RKO (cell line): ENCODE measurements at regions not wholly inside any gene's neighbourhood (a gene's known extent, or its start where the extent isn't known, plus 50 kb on each side); places are given as distances from the start of the nearest gene placed in this dataset.
"Not testable (repeated sequence)": the region's sequence is repeated elsewhere in the genome, so short reads cannot be mapped to it uniquely, and the experiment has no call there.

Experiments used
- DNase-seq: peaks from one replicate; pipeline ENCODE4 v3.0.0-alpha.2; 2016; ENCODE audit warnings: low spot score

DNA sequence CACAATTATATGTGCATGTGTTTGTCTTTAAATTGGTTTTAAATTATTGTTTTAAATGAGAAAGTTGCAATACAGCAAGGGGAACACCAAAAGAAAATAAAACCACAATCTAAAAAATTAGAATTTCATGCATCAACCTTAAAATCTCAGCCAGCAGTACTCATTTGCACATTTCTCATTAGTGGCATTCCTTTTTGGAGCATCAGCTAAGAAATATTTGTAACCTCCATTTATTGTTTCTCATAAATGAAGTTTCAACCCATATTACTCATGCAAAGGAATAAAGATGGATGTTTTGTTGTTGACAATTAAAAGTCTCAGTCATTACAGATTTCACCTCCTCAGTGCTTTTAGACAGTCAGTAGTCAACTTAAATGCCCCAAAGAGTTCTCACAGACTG, 160.1 kb downstream of the TBX15 start:
- no peak for DNase-seq

DNA sequence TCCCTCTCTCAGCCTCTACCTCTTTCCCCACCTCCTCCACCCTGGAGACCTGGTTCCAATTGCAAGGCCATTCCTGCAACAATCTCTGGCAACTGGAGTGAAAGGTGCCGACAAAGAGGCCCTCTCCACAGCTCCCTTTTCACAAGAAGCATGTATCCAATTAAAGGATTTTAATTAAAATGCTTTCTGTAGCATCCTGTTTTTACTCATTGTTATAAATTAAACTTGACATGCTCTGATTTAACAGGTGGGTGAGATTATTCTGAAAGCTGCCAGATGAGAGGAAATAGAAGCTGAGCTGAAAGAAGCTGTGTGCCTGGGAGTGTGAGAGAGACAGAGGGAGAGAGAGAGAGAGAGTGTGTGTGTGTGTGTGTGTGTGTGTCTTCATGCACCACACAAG, 160.5 kb downstream of the TBX15 start:
- DNase-seq, result no peak

DNA sequence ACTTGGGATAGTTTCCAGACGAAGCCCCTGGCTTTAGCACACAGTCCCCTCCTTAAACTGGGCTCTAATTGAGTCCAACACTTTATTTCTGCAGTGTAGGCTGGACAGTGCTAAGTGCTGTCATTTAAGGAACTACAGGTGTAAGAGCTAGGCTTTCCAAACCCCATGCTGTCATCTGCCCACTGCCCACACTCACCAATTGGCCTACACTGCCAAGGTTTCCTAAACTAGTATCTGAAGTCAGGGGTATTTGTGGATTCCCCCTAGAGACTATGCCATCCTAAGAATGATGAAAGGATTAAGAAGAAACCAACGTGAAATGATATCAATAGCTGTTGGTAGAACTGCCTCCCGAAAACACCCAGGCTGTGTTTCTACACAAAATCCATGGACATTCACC, 160.9 kb downstream of the TBX15 start:
- DNase-seq, result no peak

GRCh38 chr1:118826669-118827068, 161.5 kb downstream of the TBX15 start:
- no peak for DNase-seq

GRCh38 chr1:118825619-118826018, 162.5 kb downstream of the TBX15 start:
- no peak for DNase-seq

GRCh38 chr1:118821801-118822200, 166.3 kb downstream of the TBX15 start:
- no peak for DNase-seq

DNA sequence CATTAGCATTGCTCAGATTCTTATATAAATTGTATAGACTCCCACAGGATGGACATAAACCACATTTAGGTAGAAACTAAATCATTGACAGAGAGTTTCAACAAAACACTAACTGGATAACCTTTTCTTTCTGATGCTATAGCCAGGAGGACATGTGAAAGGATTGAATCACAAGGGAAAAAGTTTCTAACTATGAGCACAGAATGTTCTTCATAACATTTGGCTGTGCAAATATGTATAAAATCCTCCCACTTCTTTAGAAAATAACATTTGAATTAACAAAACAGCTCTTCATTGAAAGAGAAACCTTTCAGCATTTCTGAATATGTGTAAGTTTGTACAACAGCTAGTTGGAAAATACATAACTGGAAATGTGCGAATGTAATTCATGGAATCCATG, 167.3 kb downstream of the TBX15 start:
- DNase-seq, result no peak

- DNase-seq, result no peak
These were observed 172.2 kb downstream of the TBX15 start for GRCh38 chr1:118815909-118816308.

GRCh38 chr1:118812555-118812954, 175.6 kb downstream of the TBX15 start:
- no peak for DNase-seq

DNA sequence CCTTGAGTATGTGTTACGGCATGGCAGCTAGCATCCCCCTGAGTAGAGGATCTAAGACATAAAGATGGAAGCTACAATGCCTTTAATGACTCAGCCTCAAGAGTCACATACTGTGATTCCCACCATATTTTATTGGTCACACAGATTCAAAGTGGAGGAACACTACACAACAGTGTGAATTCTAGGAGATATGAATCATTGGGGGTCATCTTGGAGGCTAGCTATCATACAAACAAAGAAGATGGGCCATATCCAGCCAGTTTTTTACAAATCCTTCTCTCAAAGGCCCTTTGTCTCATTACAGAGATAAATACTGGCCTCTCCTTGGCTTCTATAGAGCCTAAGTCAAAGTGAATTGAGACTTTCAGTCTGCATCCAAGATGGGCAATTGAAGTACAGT, 177.0 kb downstream of the TBX15 start:
- no peak for DNase-seq

- no peak for DNase-seq
These were observed 178.6 kb downstream of the TBX15 start for GRCh38 chr1:118809586-118809985.

DNA sequence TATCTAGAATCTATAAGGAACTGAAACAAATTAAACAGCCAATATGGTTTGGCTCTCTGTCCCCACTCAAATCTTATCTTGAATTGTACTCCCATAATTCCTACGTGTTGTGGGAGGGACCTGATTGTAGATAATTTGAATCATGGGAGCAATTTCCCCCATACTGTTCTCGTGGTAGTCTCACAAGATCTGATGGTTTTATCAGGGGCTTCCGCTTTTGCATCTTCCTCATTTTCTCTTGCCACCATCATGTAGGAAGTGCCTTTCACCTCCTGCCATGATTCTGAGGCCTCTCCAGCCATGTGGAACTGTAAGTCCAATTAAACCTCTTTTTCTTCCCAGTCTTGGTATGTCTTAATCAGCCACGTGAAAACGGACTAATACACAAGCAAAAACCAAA, 185.0 kb downstream of the TBX15 start:
- not testable (repeated sequence) for DNase-seq

GRCh38 chr1:118791094-118791691, 196.9 kb downstream of the TBX15 start:
- DNase-seq, result no peak

- no peak for DNase-seq
These were observed 199.7 kb downstream of the TBX15 start for GRCh38 chr1:118788463-118788862.

DNA sequence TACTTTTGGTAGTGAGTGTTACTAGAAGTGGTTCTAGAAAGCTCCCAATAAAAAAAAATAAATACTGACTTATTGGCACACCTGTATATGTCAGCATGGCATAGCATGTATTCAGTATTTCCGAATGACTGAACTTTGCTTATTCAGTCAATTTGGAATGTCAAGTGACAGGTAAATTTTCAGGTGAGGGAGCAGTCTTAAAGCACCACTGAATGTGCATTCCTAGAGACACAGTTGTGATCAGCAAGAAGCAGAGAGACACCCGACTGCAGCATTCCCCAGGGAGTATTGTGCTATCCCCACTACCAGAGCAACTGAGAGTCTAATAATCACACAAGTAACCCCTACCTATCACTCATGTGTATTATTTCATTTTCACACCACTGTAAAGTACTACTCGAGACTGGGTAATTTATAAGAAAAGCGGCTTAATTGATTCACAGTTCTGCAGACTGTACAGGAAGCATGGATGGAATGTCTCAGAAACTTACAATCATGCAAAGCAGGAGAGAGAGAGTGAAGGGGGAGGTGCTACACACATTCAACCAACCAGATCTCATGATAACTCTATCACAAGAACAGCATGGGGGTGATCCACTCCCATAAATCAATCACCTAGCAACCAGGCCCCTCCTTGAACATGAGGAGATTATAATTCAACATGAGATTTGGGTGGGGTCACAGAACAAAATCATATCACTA, 201.5 kb downstream of the TBX15 start:
- no peak for DNase-seq

GRCh38 chr1:118785246-118785645, 202.9 kb downstream of the TBX15 start:
- no peak for DNase-seq

GRCh38 chr1:118783095-118783758, 204.9 kb downstream of the TBX15 start:
- DNase-seq, result no peak

DNA sequence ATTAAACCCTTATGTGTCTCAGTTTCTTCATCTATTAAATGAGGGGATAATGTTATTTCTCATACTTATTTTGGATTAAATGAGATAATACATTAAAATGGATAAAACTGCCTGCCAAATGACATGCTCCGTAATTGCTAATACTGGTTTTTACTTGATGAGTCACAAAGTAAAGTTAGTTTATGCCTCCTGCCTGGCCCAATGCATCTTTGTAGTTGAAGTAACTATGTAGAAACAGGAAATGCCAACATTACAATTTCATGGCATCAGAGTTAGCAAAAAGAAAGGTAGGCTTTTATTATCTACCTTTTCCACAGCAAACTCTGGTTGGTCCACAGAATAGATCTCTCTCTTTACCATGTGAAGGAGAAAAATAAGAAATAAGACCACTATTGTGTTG, 214.5 kb downstream of the TBX15 start:
- no peak for DNase-seq

GRCh38 chr1:118767971-118768370, 220.2 kb downstream of the TBX15 start:
- DNase-seq, result no peak

GRCh38 chr1:118753976-118754375, 234.2 kb downstream of the TBX15 start:
- no peak for DNase-seq

DNA sequence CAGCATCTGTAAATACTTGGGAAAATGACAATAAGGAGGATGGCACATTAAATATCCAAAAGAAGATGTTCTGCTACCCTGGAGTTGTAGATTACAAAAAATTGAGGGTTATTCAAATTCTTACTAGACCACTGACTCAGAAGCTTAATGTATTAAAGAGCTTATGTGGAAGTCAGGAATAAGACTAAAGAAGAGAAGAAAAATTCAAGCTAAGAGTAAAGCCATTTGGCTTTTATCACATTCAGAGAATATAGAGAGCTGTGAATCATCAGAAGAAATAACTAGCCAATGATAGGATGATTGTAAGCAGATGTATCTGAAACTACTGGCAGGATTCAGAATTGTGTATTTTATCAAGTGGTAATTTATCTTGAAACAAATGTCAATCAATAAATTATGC, 237.0 kb downstream of the TBX15 start:
- no peak for DNase-seq

- no peak for DNase-seq
These were observed 243.7 kb downstream of the TBX15 start for GRCh38 chr1:118744420-118744819.

DNA sequence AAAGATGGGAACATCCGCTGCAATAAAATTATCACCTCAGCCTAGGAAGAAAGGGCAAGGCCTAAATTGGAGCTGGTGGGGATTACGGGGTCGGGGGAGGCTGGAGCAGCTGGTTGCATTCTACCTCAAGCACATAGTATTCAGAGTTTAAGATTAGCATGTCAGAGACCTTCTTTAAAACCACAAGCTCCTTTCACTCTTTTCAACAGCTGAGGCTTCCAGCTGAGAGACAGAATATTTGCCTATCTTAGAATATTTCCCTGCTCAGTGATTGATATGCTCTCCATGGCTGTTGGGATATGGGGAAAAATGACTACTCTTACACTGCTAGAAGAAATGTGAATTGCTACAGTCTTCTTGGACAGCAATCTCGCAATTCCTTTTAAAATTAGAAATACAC, 248.6 kb downstream of the TBX15 start:
- no peak for DNase-seq

- DNase-seq, result no peak
These were observed 251.8 kb downstream of the TBX15 start for GRCh38 chr1:118736322-118736721.
